Mucosa of rectum (tissue), 2 donors: ENCODE measurements at regions not wholly inside any gene's neighbourhood (a gene's known extent, or its start where the extent isn't known, plus 50 kb on each side); places are given as distances from the start of the nearest gene placed in this dataset.

Experiments used
- H3K27ac ChIP-seq, 2 donors: one replicate each; pipeline ENCODE4 v1.7.0; 2013; ENCODE audit warnings: inconsistent platforms in 2 of 2, low read depth in 2 of 2, low read length in 2 of 2
- H3K27me3 ChIP-seq, 2 donors: one replicate each; pipeline ENCODE4 v1.7.0; 2013; ENCODE audit warnings: low read length in 2 of 2; ENCODE audit not compliant: control insufficient read depth in 2 of 2, insufficient read depth in 2 of 2
- H3K36me3 ChIP-seq, 2 donors: one replicate each; pipeline ENCODE4 v1.7.0; 2013; ENCODE audit warnings: low read length in 2 of 2; ENCODE audit not compliant: control insufficient read depth in 2 of 2, insufficient read depth in 2 of 2
- H3K4me1 ChIP-seq, 2 donors: one replicate each; pipeline ENCODE4 v1.7.0; 2013; ENCODE audit warnings: low read length in 2 of 2, mild to moderate bottlenecking in 1 of 2; ENCODE audit not compliant: control insufficient read depth in 2 of 2, insufficient read depth in 2 of 2
- H3K4me3 ChIP-seq, 2 donors: one replicate each; pipeline ENCODE4 v1.7.0; 2013; ENCODE audit warnings: low read length in 2 of 2
- H3K9ac ChIP-seq, 2 donors: one replicate each; pipeline ENCODE4 v1.7.0; 2013; ENCODE audit warnings: low read length in 2 of 2, low read depth in 1 of 2, mild to moderate bottlenecking in 1 of 2
- H3K9me3 ChIP-seq, 2 donors: one replicate each; pipeline ENCODE4 v1.7.0; 2013; ENCODE audit warnings: low read length in 2 of 2; ENCODE audit not compliant: control insufficient read depth in 2 of 2
- donor health status: healthy.
- donor health status: Normal muscosa, but diverticular disease.

DNA sequence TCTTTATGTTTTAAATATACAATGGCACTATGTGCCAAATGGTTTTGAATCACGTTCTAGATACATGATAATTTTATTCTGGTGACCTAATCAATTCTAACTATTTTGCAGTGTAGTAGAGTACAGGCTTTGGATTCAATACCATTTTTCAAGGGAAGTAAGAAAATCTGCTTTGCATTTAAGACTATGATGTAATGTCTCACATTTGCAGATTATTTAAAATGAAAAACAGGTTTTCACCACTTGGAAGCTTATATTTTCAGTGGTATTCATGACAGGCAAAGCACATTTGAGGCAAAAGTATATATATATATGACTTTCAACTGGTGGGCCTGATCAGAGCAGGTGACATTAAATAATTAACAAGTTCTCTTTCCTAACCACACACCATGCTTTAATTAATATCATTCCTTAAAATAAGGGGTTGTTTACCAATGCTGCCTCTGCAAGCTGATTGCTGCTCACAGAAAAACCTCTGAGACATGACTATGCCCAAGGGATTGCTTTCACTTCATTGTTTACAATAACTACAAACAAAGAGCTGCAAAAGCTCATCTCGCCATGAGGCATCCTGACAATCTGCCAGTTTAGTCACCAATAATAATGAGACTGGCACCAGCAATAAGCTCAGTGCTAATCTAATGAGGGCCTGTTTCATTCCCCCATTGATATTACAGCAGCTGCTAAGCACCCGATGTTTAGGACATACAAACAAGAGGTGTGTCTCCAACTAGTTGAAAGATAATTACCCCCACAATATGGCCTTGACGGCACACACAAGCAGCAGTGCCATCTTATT lies 1176.0 kb upstream of the GJE1 start:
- Histone ChIP-seq H3K27ac (no peak overlapping the region), H3K27me3 (no peaks in the 10 kb centered on the region), H3K36me3 (no peaks in the 10 kb centered on the region), H3K4me3 (no peak overlapping the region), H3K9ac (no peak overlapping the region), H3K4me1 (no peaks in the 10 kb centered on the region), H3K9me3 (no peaks in the 10 kb centered on the region)

DNA sequence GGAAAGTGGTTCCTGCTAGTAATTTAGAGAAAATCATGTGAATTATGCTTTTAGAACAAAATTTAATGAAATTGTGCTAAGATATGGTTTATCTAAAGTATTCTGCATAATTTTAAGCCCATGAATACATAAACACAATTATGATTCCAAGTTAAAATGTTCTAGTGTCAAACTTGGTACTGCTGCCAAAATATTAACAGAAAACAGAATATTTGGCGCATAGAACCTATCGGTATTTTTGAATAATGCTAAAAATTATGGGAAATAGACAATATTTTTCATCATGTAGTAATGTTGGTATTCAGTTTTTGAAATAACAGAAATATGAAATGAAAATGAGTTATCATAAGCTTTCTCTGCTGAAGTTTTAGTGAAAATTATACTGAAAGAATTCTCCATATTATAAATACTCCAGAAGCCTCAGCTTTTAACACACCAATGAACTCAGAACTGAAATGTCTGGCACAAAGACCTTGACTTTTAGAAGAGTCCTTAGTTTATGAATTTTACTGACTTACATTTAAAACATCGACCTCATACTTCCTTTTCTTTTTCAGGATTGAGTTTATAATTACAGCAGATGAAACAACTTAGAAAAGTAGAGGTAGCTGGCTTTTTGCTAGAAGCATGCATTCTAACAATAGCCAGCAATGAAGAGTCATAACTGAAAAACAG lies 1192.3 kb upstream of the GJE1 start:
- H3K9me3 ChIP-seq, result no peaks in the 10 kb centered on the region
- no peak overlapping the region for H3K4me3 ChIP-seq
- no peaks in the 10 kb centered on the region for H3K4me1 ChIP-seq
- no peaks in the 10 kb centered on the region for H3K27me3 ChIP-seq
- H3K27ac ChIP-seq, result no peak overlapping the region
- no peak overlapping the region for H3K9ac ChIP-seq
- no peaks in the 10 kb centered on the region for H3K36me3 ChIP-seq

DNA sequence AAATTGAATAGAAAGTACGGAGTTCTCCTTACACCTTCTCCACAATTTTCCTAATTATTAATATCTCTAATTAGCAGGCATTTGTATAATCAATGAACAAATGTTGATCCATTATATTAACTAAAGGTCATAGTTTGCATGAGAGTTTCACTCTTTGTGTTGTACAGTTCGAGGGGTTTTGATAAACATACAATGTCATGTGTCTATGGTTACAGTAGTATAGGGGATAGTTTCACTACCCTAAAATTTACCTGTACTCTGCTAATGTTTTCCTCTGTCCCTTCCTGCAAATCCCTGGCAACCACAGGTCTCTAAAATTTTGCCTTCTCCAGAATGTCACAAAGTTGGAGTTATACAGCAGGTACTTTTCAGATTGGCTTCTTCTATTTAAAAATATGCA lies 1199.8 kb upstream of the GJE1 start:
- H3K4me1 ChIP-seq, result no peaks in the 10 kb centered on the region

DNA sequence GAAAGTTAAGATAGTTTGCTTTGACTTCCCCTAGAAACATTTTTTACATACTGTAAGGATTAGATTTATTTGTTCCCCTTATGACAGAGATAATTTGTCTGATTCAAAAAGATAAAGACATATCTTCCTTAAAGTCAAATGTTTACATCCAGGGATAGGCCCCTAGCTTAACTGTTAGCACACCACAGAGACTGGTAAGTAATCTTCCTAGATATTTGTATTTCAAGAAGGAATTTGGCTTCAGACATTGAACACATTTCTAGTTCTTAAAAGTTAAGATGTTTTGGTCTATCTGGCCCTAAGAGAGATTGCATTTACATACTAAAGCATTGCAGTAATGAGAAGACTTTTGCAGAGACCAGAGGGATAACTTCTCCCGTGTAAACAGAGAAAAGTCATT lies 1201.1 kb upstream of the GJE1 start:
- Histone ChIP-seq H3K27ac (no peak overlapping the region), H3K27me3 (no peaks in the 10 kb centered on the region), H3K9me3 (no peaks in the 10 kb centered on the region), H3K9ac (no peak overlapping the region), H3K36me3 (no peaks in the 10 kb centered on the region), H3K4me3 (no peak overlapping the region), H3K4me1 (no peaks in the 10 kb centered on the region)

More for the DNA sequence above, 1199.8 kb upstream of the GJE1 start:
- Histone ChIP-seq H3K9ac (no peak overlapping the region), H3K27ac (no peak overlapping the region), H3K27me3 (no peaks in the 10 kb centered on the region), H3K4me3 (no peak overlapping the region), H3K36me3 (no peaks in the 10 kb centered on the region), H3K9me3 (no peaks in the 10 kb centered on the region)

DNA sequence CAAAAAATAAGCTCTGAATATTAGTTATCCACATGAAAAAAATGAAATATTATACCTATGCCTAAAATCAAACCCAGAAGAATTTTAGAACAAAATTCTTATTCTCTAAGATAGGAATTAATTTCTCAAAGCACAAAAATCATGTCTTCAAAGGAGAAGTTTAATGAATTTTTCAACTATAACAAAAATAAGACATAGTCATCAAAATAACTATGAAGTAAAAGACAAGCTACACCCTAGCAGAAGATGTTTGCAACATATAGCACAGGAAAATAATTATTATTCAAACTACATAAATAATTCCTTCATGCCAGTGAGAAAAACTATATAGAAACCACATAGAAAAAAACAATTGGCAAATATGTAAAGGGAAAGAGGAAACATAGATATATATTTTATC lies 1203.6 kb upstream of the GJE1 start:
- Histone ChIP-seq H3K27ac (no peak overlapping the region), H3K9ac (no peak overlapping the region), H3K36me3 (no peaks in the 10 kb centered on the region), H3K4me3 (no peak overlapping the region), H3K27me3 (no peaks in the 10 kb centered on the region), H3K4me1 (no peaks in the 10 kb centered on the region), H3K9me3 (no peaks in the 10 kb centered on the region)

DNA sequence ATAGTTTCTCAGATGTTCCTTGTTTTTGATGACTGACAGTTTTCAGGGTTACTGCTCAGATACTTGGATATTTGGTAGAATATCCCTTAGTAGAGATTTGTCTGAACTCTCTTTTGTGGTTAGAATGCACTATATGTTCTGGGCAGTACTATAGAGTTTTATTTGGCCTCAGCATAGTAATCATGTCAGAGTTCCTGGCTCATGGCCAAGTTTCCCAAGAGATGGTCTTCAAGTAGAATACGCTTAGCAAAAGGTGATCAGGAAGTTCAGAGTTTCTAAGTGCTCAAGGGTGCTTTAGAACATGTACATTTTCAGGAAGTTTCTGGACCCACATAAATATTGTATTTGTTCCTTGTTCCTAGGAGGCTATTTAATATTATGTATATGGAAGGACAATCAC lies 1209.7 kb upstream of the GJE1 start:
- H3K9me3 ChIP-seq, result no peaks in the 10 kb centered on the region
- no peak overlapping the region for H3K27ac ChIP-seq
- H3K4me1 ChIP-seq, result no peaks in the 10 kb centered on the region
- H3K27me3 ChIP-seq, result no peaks in the 10 kb centered on the region
- no peaks in the 10 kb centered on the region for H3K36me3 ChIP-seq
- no peak overlapping the region for H3K4me3 ChIP-seq
- H3K9ac ChIP-seq, result no peak overlapping the region

DNA sequence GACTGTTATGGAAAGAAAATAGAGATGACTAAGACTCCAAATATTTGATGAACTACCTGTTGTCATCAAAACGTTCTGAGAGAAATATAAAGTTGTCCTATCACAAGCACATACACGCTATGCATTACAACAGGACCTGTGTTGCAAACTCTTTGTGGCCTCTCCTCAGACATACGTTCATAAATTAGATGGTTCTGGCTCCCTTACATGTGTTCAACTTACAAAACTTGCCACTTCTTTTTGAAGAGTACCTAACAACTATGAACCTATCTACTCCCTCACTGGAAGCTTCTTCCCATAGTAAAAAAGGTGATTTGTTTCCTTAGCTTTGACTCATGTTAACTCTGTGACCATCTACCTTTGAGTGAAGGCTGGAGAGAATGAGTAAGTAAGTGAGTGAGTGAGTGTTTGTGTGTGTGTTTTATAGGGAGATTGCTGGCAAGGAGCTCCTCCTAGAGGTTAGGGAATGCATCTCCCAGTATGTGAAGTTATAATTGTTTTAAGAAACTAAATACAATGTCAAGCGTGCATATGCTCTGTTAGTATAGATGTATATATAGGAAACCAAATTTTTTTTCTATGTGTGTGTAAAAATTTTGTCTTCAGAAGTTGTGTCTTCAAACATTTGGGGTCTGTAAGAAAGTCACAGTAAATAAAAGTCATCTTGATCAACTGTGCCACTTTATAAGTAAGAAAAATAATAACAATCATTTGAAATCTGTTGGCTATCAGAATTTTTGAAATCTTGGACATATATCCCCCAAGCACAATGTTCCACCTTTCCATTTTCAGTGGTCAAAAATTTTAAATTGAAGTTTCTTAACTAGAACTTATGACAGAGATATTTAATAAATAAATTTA lies 1211.1 kb upstream of the GJE1 start:
- no peaks in the 10 kb centered on the region for H3K4me1 ChIP-seq
- no peaks in the 10 kb centered on the region for H3K27me3 ChIP-seq
- H3K9me3 ChIP-seq, result no peaks in the 10 kb centered on the region
- no peak overlapping the region for H3K4me3 ChIP-seq
- no peak overlapping the region for H3K9ac ChIP-seq
- no peak overlapping the region for H3K27ac ChIP-seq
- H3K36me3 ChIP-seq, result no peaks in the 10 kb centered on the region

DNA sequence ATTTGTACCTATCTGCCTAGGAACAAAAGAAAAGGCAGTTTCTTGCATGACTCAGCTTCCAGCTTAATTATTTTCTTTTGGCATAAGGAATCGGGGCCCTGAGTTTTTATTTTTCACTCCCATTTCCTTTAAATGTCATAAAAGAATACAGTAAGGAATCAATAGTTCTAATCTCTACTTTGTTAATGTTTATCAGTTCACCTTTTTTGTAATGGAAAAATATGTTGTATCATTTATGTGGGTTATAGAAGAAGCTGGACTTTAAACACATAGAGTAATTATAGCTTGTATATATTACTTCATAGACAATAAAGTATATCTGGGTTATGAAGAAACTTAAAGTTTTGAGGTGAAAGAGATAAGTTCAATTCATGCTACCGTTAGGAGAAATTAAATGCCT lies 1214.8 kb upstream of the GJE1 start:
- Histone ChIP-seq H3K36me3 (no peaks in the 10 kb centered on the region), H3K27me3 (no peaks in the 10 kb centered on the region), H3K9me3 (no peaks in the 10 kb centered on the region), H3K4me3 (no peak overlapping the region), H3K9ac (no peak overlapping the region), H3K27ac (no peak overlapping the region), H3K4me1 (no peaks in the 10 kb centered on the region)

DNA sequence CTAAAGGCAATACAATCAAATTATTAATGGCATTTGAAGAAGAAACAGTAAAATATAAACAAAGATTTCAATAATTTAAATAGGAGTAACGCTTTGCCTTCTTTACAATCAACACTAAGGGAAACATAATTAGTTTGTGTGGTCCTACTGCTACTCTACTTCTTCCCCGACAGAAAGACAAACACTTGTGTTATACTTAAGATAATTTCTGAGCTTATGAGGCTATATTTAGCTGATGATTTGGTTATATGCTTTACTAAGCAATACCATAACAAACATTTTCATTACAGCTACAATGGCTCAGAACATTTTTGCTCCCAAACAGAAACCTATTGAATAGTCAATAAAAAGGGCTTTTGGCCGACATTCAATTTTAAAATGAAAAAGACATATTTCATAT lies 1217.2 kb upstream of the GJE1 start:
- Histone ChIP-seq H3K9ac (no peak overlapping the region), H3K27ac (no peak overlapping the region), H3K4me1 (no peaks in the 10 kb centered on the region), H3K36me3 (no peaks in the 10 kb centered on the region), H3K9me3 (no peaks in the 10 kb centered on the region), H3K4me3 (no peak overlapping the region), H3K27me3 (no peaks in the 10 kb centered on the region)

DNA sequence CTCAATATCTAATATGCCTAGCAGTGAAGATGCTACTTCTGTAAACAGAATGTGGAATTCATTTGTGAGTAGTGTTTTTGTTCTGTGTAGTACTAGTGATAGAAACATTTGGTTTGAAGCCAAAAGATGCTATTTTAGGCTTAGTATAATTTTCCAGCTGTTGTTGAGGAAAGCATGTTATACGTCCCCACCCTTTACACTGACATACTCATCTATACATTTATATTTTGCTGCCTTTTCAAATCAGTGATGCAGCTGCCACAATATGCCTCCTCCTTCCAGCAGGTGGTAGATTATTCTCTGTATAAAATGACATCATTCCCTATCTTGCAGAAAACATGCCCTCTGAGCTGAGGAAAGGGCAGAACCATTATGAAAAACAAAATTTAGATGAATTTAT lies 1217.6 kb upstream of the GJE1 start:
- Histone ChIP-seq H3K27me3 (no peaks in the 10 kb centered on the region), H3K36me3 (no peaks in the 10 kb centered on the region), H3K4me3 (no peak overlapping the region), H3K9ac (no peak overlapping the region), H3K9me3 (no peaks in the 10 kb centered on the region), H3K4me1 (no peaks in the 10 kb centered on the region), H3K27ac (no peak overlapping the region)
